ENCODE measurements at regions not wholly inside any gene's neighbourhood (a gene's known extent, or its start where the extent isn't known, plus 50 kb on each side); places are given as distances from the start of the nearest gene placed in this dataset.

- TF ChIP-seq POLR2A (IDR thresholded peaks at IDR 0.05; ENCODE audit: low read depth, low read length) (no peak), CTCF (IDR thresholded peaks at IDR 0.05; ENCODE audit: extremely low read depth in 1 of 2, insufficient read depth in 1 of 2, low read depth in 1 of 2, low read length in 2 of 2) (no peak), MAX (IDR thresholded peaks at IDR 0.05; ENCODE audit: insufficient read depth, insufficient read length) (no peak), POLR2AphosphoS5 (IDR thresholded peaks at IDR 0.05; ENCODE audit: insufficient read depth, low read depth, low read length) (no peak), GATA2 (IDR thresholded peaks at IDR 0.05; ENCODE audit: insufficient read depth, insufficient read length, low read depth, low read length) (no peak), EZH2 (IDR thresholded peaks at IDR 0.05; ENCODE audit: borderline replicate concordance, low read depth, low read length, severe bottlenecking) (no peak), MYC (IDR thresholded peaks at IDR 0.05; ENCODE audit: low read depth, low read length) (no peak)
Observed at GRCh38 chr22:34301569-34301968, 381.3 kb upstream of the LARGE1 start.

Data from endothelial cell of umbilical vein (primary cell).